ENCODE measurements at regions not wholly inside any gene's neighbourhood (a gene's known extent, or its start where the extent isn't known, plus 50 kb on each side); places are given as distances from the start of the nearest gene placed in this dataset.

- TF ChIP-seq CTCF (IDR thresholded peaks at IDR 0.05; ENCODE audit: low read depth, low read length, poor library complexity, severe bottlenecking) (no peak), EZH2phosphoT487 (IDR thresholded peaks at IDR 0.05; ENCODE audit: borderline replicate concordance, low read length) (no peak)
These were observed 1066.9 kb downstream of the TSN start for GRCh38 chr2:122822319-122822718.
